Ectodermal cell (in vitro differentiated cells): ENCODE measurements at regions not wholly inside any gene's neighbourhood (a gene's known extent, or its start where the extent isn't known, plus 50 kb on each side); places are given as distances from the start of the nearest gene placed in this dataset.

Experiments
- H3K27ac ChIP-seq: 2 replicates; pipeline ENCODE4 v1.7.0; 2013; ENCODE audit warnings: mild to moderate bottlenecking, low read depth, low read length; ENCODE audit not compliant: insufficient read depth, poor library complexity, severe bottlenecking
- H3K27me3 ChIP-seq: 2 replicates; pipeline ENCODE4 v1.7.0; 2013; ENCODE audit warnings: mild to moderate bottlenecking, low read length; ENCODE audit not compliant: insufficient read depth, control insufficient read depth, poor library complexity, severe bottlenecking
- H3K36me3 ChIP-seq: one replicate; pipeline ENCODE4 v1.7.0; 2013; ENCODE audit warnings: low read length; ENCODE audit not compliant: control insufficient read depth, insufficient read depth
- H3K4me1 ChIP-seq: one replicate; pipeline ENCODE4 v1.7.0; 2013; ENCODE audit warnings: low read length; ENCODE audit not compliant: control insufficient read depth, insufficient read depth
- H3K4me3 ChIP-seq: 2 replicates; pipeline ENCODE4 v1.7.0; 2013; ENCODE audit warnings: low read depth, low read length, control low read depth; ENCODE audit not compliant: insufficient read depth
- H3K9me3 ChIP-seq: 2 replicates; pipeline ENCODE4 v1.7.0; 2013; ENCODE audit warnings: mild to moderate bottlenecking, low read length, moderate library complexity; ENCODE audit not compliant: control insufficient read depth
- WGBS, 2 experiments: methylation state at CpG; one replicate each; pipeline ENCODE4 v1.1.7; 2013; ENCODE audit warnings: missing lambda C conversion rate in 2 of 2; 5-methylcytosine and 5-hydroxymethylcytosine counted together

GRCh38 chr22:27175974-27176373 is 518.6 kb downstream of the MIAT start:
- Histone ChIP-seq H3K27me3 (no peaks in the 10 kb centered on the region), H3K9me3 (no peaks in the 10 kb centered on the region), H3K4me1 (no peaks in the 10 kb centered on the region), H3K36me3 (no peaks in the 10 kb centered on the region), H3K4me3 (no peak overlapping the region), H3K27ac (no peak overlapping the region)
- WGBS, 2 experiments, result 90 to 95% methylated on average over 1 to 2 of the region's 2 CpGs

GRCh38 chr22:27179161-27179560 is 521.8 kb downstream of the MIAT start:
- 92 to 93% methylated on average over 2 to 3 of the region's 3 CpGs for whole genome bisulfite sequencing, 2 experiments
- Histone ChIP-seq H3K27ac (no peak overlapping the region), H3K4me1 (no peaks in the 10 kb centered on the region), H3K27me3 (no peaks in the 10 kb centered on the region), H3K36me3 (no peaks in the 10 kb centered on the region), H3K4me3 (no peak overlapping the region), H3K9me3 (no peaks in the 10 kb centered on the region)

- Histone ChIP-seq H3K27me3 (no peaks in the 10 kb centered on the region), H3K4me1 (no peaks in the 10 kb centered on the region), H3K9me3 (no peaks in the 10 kb centered on the region), H3K4me3 (no peak overlapping the region), H3K36me3 (no peaks in the 10 kb centered on the region), H3K27ac (no peak overlapping the region)
- 89 to 96% methylated on average over 4 of the region's 4 CpGs for WGBS, 2 experiments
Observed at GRCh38 chr22:27181537-27181936, 524.1 kb downstream of the MIAT start.

GRCh38 chr22:27183474-27183873 is 526.1 kb downstream of the MIAT start:
- Histone ChIP-seq H3K9me3 (no peaks in the 10 kb centered on the region), H3K27ac (no peak overlapping the region), H3K27me3 (no peaks in the 10 kb centered on the region), H3K4me1 (no peaks in the 10 kb centered on the region), H3K36me3 (no peaks in the 10 kb centered on the region), H3K4me3 (no peak overlapping the region)
- 90% methylated on average over 6 of the region's 6 CpGs for WGBS, 2 experiments

GRCh38 chr22:27185099-27185709 is 527.8 kb downstream of the MIAT start:
- no peaks in the 10 kb centered on the region for H3K36me3 ChIP-seq

GRCh38 chr22:27185760-27186302 is 528.4 kb downstream of the MIAT start:
- Histone ChIP-seq H3K4me3 (no peak overlapping the region), H3K36me3 (no peaks in the 10 kb centered on the region), H3K4me1 (no peaks in the 10 kb centered on the region), H3K9me3 (peaks cover 1% of the 10 kb centered on the region), H3K27me3 (no peaks in the 10 kb centered on the region), H3K27ac (no peak overlapping the region)
- 90 to 92% methylated on average over 11 to 12 of the region's 12 CpGs for WGBS, 2 experiments

More at GRCh38 chr22:27185099-27185709, 527.8 kb downstream of the MIAT start:
- no peaks in the 10 kb centered on the region for H3K9me3 ChIP-seq
- no peaks in the 10 kb centered on the region for H3K27me3 ChIP-seq
- WGBS, 2 experiments, result 100% methylated on average over 2 of the region's 3 CpGs
- no peak overlapping the region for H3K27ac ChIP-seq
- H3K4me3 ChIP-seq, result no peak overlapping the region
- no peaks in the 10 kb centered on the region for H3K4me1 ChIP-seq

- Histone ChIP-seq H3K36me3 (no peaks in the 10 kb centered on the region), H3K4me3 (no peak overlapping the region), H3K9me3 (peaks cover 3% of the 10 kb centered on the region), H3K27ac (no peak overlapping the region), H3K4me1 (no peaks in the 10 kb centered on the region), H3K27me3 (no peaks in the 10 kb centered on the region)
- 80 to 83% methylated on average over 7 of the region's 7 CpGs for WGBS, 2 experiments
Observed at GRCh38 chr22:27186643-27187042, 529.3 kb downstream of the MIAT start.

GRCh38 chr22:27192135-27192829 is 534.9 kb downstream of the MIAT start:
- no peak overlapping the region for H3K4me3 ChIP-seq
- H3K9me3 ChIP-seq, result peaks cover 3% of the 10 kb centered on the region
- no peaks in the 10 kb centered on the region for H3K27me3 ChIP-seq
- H3K27ac ChIP-seq, result no peak overlapping the region
- H3K4me1 ChIP-seq, result no peaks in the 10 kb centered on the region
- H3K36me3 ChIP-seq, result no peaks in the 10 kb centered on the region
- 91 to 92% methylated on average over 17 of the region's 17 CpGs for WGBS, 2 experiments

GRCh38 chr22:27193215-27193614 is 535.8 kb downstream of the MIAT start:
- H3K4me3 ChIP-seq, result no peak overlapping the region
- no peak overlapping the region for H3K27ac ChIP-seq
- H3K4me1 ChIP-seq, result no peaks in the 10 kb centered on the region
- peaks cover 3% of the 10 kb centered on the region for H3K9me3 ChIP-seq
- 93 to 97% methylated on average over 6 of the region's 6 CpGs for WGBS, 2 experiments
- no peaks in the 10 kb centered on the region for H3K27me3 ChIP-seq
- no peaks in the 10 kb centered on the region for H3K36me3 ChIP-seq

- Histone ChIP-seq H3K9me3 (peaks cover 3% of the 10 kb centered on the region), H3K4me3 (no peak overlapping the region), H3K27me3 (no peaks in the 10 kb centered on the region), H3K4me1 (no peaks in the 10 kb centered on the region), H3K27ac (no peak overlapping the region), H3K36me3 (no peaks in the 10 kb centered on the region)
- 91% methylated on average over 2 of the region's 2 CpGs for WGBS, 2 experiments
Observed at GRCh38 chr22:27193636-27194035, 536.2 kb downstream of the MIAT start.
